Hematopoietic multipotent progenitor cell treated with erythropoietin and hydrocortisone succinate and interleukin-3 and kit ligand, for 17 days (in vitro differentiated cells): ENCODE measurements at regions not wholly inside any gene's neighbourhood (a gene's known extent, or its start where the extent isn't known, plus 50 kb on each side); places are given as distances from the start of the nearest gene placed in this dataset.
"Not testable (repeated sequence)": the region's sequence is repeated elsewhere in the genome, so short reads cannot be mapped to it uniquely, and the experiment has no call there.

Source experiments
- DNase-seq: peaks from one replicate; pipeline ENCODE4 v3.0.0-alpha.2; 2015; ENCODE audit warnings: low spot score

- no peak for DNase-seq
Observed at GRCh38 chr13:55981381-55981780, 1159.3 kb upstream of the PRR20A start.

GRCh38 chr13:55984026-55984425, 1156.7 kb upstream of the PRR20A start:
- not testable (repeated sequence) for DNase-seq

- no peak for DNase-seq
Observed at GRCh38 chr13:55990631-55991030, 1150.1 kb upstream of the PRR20A start.

- no peak for DNase-seq
Observed at GRCh38 chr13:55991666-55992065, 1149.1 kb upstream of the PRR20A start.

GRCh38 chr13:55992145-55992544, 1148.6 kb upstream of the PRR20A start:
- no peak for DNase-seq

- no peak for DNase-seq
Observed at GRCh38 chr13:55999709-56000108, 1141.0 kb upstream of the PRR20A start.

GRCh38 chr13:56009418-56009817, 1131.3 kb upstream of the PRR20A start:
- DNase-seq = no peak

GRCh38 chr13:56012644-56013043, 1128.1 kb upstream of the PRR20A start:
- no peak for DNase-seq

GRCh38 chr13:56015919-56016318, 1124.8 kb upstream of the PRR20A start:
- no peak for DNase-seq

- no peak for DNase-seq
Observed at GRCh38 chr13:56019606-56020005, 1121.1 kb upstream of the PRR20A start.

GRCh38 chr13:56020425-56020824, 1120.3 kb upstream of the PRR20A start:
- no peak for DNase-seq

GRCh38 chr13:56039992-56040391, 1100.7 kb upstream of the PRR20A start:
- no peak for DNase-seq

- no peak for DNase-seq
Observed at GRCh38 chr13:56066321-56066720, 1074.4 kb upstream of the PRR20A start.

- no peak for DNase-seq
Observed at GRCh38 chr13:56102641-56103040, 1038.1 kb upstream of the PRR20A start.

GRCh38 chr13:56110751-56111150, 1030.0 kb upstream of the PRR20A start:
- no peak for DNase-seq

- no peak for DNase-seq
Observed at GRCh38 chr13:56134524-56134923, 1006.2 kb upstream of the PRR20A start.

- no peak for DNase-seq
Observed at GRCh38 chr13:56166864-56167263, 973.9 kb upstream of the PRR20A start.

GRCh38 chr13:56168581-56168980, 972.1 kb upstream of the PRR20A start:
- no peak for DNase-seq

- DNase-seq = no peak
Observed at GRCh38 chr13:56173346-56173745, 967.4 kb upstream of the PRR20A start.

- DNase-seq = no peak
Observed at GRCh38 chr13:56182598-56182997, 958.1 kb upstream of the PRR20A start.

- no peak for DNase-seq
Observed at GRCh38 chr13:56187331-56187730, 953.4 kb upstream of the PRR20A start.

- DNase-seq = not testable (repeated sequence)
Observed at GRCh38 chr13:56188582-56188981, 952.1 kb upstream of the PRR20A start.

- no peak for DNase-seq
Observed at GRCh38 chr13:56189439-56189838, 951.3 kb upstream of the PRR20A start.

- no peak for DNase-seq
Observed at GRCh38 chr13:56189978-56190377, 950.7 kb upstream of the PRR20A start.

GRCh38 chr13:56198350-56198749, 942.4 kb upstream of the PRR20A start:
- DNase-seq = no peak
